ENCODE measurements at regions not wholly inside any gene's neighbourhood (a gene's known extent, or its start where the extent isn't known, plus 50 kb on each side); places are given as distances from the start of the nearest gene placed in this dataset.

DNA sequence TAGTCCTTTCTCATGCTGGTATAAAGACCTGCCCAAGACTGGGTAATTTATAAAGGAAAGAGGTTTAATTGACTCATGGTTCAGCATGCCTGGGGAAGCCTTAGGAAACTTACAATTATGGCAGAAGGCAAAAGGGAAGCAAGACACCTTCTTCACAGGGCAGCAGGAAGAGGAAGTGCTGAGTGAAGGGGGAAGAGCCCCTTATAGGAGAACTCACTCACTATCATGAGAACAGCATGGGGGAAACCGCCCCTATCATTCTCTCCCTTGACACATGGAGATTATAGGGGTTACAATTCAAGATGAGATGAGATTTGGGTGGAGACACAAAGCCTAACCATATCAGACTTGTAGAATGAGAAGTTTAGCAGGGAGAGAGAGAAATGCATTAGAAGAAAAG lies 373.3 kb upstream of the DIAPH2 start:
- DNase-seq = no peak

DNA sequence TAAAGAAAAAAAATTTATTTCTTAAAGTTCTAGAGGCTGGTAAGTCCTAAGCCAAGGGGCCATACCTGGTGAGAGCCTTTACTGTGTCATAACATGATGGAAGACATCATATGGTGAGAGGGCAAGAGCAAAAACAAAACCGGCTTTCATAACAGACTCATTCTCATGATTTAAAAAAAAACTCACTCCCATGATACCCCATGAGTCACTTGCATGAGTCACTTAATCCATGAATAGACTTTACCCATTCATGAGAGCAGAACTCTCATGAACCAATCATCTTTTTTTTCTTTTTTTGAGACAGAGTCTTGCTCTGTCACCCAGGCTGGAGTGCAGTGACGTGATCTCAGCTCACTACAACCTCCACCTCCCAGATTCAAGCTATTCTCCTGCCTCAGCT lies 369.7 kb upstream of the DIAPH2 start:
- DNase-seq = no peak

GRCh38 chrX:96361844-96362243 lies 322.8 kb upstream of the DIAPH2 start:
- no peak for DNase-seq

GRCh38 chrX:96372313-96373046 lies 312.2 kb upstream of the DIAPH2 start:
- DNase-seq = peak; percentile 61

DNA sequence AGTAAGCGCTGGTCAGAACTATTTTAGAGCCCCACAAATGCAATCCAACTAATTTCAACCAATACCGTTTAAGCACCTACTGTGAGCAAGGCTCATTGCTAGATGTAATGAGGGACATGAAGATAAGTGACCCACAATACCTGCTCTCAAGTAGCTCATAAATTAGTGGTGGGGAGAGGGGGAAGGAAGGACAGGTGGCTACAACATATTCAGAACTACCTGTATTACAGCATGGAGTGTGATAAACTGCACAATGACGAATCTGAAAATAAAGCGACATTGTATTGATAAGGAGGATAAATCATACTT lies 311.6 kb upstream of the DIAPH2 start:
- no peak for DNase-seq

DNA sequence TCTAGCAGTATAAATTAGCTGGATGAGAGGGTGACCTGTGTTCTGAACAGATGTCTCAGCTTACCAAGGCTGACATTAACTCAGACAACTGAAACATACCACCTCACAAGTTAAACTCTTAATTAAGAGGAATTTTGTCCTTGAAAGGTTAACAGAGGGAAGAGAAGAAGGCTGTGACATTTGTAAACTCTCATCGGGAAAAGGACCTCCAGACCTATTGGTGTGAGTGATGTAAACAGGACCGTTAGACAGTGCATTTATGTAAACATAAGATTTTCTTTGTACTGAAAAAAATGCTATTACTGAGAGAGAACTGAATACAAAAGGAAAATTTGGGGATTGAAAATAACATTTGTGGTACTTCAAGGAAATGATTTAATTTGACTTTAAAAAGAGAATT lies 308.4 kb upstream of the DIAPH2 start:
- DNase-seq = no peak

- DNase-seq = no peak
These were observed 304.7 kb upstream of the DIAPH2 start for GRCh38 chrX:96379951-96380350.

DNA sequence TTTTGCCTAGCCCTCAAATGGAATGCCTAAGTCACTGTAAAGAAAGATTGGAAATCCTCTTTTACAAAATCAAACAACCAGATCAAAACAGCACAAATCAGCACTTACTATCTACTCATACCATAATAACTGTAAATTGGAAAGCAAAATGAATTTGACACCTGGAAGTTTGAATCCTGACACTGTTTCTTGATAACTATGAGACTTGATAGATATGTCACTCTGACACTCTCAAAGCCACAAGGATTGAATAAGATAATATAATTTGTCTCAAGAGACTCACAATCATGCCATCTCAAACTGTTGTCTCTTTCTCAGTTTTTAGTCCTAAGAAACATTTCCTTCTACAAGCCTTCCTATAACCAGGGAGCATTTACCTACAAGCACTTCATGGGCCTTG lies 302.6 kb upstream of the DIAPH2 start:
- DNase-seq = no peak

GRCh38 chrX:96383428-96383827 lies 301.2 kb upstream of the DIAPH2 start:
- DNase-seq = peak; percentile 12

- no peak for DNase-seq
These were observed 298.3 kb upstream of the DIAPH2 start for GRCh38 chrX:96386325-96386724.

DNA sequence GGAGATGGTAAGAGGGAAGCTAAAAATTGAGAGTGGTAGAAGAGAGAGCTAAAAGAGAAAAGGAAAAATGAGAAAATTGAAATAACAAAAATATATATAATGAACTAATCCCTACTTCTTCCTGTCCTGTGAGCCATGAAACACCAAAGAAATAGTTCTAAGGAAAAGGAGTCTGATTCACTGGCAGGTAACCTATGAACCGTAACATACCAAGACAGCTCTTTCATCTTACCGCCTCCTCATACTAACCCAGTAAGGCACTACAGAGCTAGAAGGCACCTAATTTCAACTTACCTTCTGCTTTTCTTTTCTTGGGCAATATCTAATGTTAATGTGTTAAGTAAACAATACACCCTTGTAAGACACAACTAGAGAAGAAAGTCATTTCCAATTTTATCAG lies 297.7 kb upstream of the DIAPH2 start:
- no peak for DNase-seq

DNA sequence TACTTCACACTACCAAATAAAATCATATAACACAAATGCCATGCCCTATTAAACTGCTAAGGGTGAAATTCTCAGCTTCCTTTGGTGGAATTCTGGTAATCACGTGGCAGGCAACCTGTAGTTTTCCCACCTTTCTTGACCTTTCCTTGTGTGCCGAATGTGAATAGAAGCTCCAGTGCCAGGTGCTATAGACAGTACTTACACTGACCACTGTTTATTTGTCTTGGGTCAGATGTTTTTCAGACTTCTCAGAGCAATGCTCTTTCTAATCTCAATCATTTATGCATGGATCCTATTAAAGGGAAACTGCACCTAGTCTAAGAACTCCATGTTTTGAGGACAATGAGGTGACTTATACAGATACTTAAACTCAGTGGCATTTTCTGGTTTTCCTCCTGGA lies 296.8 kb upstream of the DIAPH2 start:
- DNase-seq = no peak

DNA sequence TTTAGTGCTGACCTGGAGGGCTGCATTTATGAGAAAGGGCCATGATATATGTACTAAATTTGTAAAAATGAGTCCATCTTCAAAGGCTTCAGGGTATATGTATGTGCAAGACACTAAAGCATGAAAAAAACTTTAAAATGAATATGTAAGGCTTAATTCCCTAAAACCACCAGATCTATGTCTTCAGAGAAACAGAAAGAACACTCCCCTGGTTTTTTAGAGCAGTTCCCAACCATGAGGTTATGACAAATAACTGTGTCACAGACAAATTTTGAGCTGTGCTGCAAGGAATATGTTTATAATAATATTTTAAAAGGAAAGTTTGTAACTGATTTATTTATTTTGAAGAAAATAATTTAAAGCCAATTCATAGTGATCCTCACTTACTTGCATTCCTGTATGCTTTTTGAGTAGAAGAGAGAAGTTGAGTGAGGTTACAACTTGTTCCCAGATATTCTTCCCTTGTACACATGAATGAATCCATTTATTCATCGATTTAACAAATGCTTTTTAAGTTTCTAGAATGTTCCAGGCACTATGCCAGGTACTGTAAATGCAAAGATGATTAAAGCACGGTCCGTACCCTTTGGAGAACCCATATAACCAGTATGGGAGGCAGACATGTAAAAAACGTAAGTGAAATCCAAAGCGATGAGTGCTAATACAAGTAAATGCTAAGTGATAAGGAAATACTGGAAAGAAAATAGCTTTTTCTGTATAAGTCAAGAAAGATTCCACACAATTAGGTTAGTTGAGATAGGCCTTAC lies 295.2 kb upstream of the DIAPH2 start:
- DNase-seq = no peak

- no peak for DNase-seq
These were observed 290.0 kb upstream of the DIAPH2 start for GRCh38 chrX:96394598-96394997.

DNA sequence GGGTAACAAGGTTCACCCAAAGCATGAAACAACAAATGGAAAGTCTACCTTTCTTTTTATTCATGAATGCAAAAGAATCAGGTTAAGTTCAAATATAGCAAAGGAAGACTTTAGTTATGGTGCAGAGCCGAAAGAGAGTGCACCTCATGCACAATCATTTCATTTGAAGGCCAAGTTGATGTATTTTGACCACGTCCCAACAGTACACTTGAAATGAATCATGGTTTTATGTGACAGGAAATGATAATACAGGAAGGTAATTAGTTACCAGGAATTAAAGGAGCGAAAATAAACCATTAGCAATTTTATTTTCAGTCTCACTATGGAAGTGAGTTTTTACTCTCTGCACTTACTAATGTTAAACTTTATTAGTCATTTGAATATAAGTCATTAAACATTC lies 281.2 kb upstream of the DIAPH2 start:
- no peak for DNase-seq

DNA sequence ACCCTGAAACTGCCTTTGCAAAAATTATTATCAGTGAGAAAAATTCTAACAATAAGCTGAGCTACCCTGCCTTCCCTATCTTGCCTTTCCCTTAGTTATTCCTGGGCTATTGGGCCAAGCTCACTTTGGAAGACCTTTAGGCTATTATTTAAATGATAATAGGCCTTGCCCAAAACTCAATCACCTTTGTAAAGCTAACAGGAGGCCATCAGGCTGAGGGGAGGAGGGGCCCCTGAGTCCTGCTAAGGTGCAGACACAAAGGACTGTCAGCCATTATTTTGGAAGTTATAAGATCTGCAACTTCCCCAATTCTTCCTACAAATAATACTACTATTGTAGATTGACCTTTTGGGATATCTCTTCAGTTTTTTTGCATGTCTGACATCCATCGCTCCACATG lies 278.8 kb upstream of the DIAPH2 start:
- no peak for DNase-seq

DNA sequence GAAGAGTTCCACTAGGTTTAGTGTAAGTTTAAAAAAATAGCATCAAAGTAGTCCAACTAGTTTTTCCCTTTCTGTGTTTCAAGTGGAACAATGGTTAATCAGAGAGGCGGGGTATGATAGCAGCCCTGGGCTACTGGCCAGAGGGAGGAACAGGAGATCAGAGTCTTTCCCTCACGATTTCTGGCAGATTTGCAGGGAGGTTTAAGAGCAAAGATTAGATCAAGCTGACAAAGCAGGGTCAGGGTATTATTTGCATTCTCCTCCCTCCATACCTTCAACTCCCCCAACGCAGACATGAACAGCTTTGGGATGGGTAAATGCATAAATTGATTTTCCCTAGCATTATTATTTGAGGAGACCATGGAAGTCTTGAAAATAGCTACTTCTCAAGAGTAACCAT lies 277.6 kb upstream of the DIAPH2 start:
- peak; percentile 10 for DNase-seq

DNA sequence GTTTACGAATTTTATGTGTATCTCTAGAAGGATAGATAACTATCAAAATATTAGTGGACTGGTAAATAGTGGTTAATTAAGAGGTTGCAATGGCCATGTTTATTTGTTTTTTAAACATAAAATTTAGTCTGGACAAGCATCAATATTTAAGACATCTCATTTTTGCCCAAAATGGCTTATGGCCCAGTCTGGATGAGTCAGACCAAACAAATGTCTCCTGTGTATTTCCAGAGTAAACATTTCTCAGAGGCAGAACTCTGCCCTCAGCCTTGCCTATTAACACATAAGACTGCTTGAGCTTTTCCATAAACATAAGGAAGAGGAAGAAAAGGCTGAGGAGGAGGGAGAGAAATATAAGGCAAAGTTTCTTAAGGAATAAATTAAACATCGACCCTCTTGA lies 277.1 kb upstream of the DIAPH2 start:
- DNase-seq = no peak

DNA sequence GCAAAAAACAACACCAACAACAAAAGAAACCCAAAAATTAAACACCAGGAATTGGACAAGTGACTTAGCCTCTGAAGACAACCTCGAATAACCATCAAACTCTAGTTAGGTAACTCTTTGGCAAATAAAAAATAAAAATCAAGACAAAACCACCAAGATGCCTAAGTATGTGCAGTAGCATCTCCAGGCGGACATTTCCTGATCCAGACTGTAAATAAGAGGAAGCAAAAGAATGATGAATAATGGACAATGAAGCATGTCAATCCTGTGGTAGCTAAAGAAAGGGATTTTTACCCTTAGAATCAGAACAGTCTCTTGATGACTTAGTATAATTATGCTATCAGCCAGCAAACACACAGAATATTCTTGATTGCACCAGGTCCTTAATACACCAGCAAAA lies 276.7 kb upstream of the DIAPH2 start:
- no peak for DNase-seq

DNA sequence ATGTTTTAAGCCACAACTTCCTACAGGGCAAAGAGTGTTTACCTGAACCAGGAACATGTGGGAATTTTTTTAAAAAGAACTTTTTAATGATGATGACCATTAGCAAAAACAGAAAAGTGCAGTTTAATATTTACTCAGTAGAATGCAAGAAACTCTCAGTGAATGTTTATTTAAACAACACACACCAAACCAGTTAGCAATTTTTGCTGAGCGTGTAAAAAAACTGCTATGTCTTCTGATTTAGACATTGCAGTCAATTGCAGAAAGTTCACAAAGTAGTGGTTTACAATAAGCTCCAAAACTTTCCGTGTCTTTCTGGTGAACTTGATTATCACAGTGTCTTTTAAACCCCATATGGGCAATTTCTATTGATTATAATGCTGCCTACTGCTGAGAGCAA lies 273.7 kb upstream of the DIAPH2 start:
- DNase-seq = no peak

- no peak for DNase-seq
These were observed 266.9 kb upstream of the DIAPH2 start for GRCh38 chrX:96417695-96418094.

GRCh38 chrX:96424007-96424406 lies 260.6 kb upstream of the DIAPH2 start:
- no peak for DNase-seq

DNA sequence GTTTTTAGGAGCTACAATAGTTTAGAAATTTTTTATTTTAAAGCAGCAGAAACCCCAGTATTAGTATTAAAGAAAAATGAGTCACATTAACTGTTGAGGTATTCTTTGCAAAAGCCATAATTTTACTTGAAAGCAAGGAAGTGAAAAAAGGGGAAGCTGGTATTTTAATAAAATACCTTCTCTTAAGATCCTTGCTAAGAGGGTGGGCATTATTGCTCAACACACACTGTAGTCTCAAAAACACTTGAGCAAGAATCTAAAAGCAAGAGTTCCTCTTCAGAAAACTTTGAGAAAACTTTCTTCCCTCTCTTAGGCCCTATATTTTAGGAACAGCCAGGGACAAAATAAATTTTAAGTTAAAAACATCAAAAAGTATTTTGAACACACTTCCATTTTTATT lies 259.4 kb upstream of the DIAPH2 start:
- no peak for DNase-seq

GRCh38 chrX:96430756-96431455 lies 253.7 kb upstream of the DIAPH2 start:
- DNase-seq = no peak

All from eye (tissue), 1 donor.